ENCODE measurements at regions not wholly inside any gene's neighbourhood (a gene's known extent, or its start where the extent isn't known, plus 50 kb on each side); places are given as distances from the start of the nearest gene placed in this dataset.

DNA sequence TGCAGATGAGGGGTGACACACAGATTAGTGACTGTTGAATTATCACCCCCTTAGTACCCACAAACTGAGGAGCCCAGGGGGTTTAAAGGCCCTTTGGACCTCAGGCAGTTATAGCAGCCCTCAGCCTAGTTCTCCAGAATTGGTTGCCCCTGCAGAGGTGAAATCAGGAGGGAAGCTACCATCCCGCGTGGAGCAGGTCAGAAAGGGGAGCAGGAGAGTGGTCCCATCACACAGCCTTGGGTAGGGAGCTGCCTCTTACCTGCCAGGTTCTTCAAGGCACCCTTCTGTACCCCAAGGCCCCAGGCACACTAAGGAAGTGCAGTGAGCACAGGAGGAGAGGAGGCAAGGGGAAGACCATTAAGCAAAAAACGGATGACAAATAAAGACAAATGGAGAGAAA lies 121.2 kb upstream of the TNR start:
- no peak for DNase-seq

DNA sequence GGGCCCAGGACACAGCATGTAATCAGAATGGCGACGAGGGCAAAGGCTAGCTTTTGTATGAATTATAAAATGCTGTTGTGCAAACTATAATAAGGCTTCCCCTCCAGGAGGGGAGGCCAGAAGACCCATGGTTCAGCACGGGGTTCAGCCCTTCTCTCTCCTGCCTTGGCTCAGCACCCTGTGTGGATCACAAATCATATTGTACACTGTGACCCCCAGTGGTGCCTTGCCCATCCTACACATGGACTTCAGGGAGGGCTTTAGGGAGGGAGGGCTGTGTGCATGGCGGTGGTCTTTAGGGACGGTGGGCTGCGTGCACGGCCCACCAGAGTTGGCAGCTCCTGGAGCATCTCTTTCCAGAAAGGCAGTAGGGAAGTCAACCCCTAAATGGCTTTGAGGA lies 120.8 kb upstream of the TNR start:
- no peak for DNase-seq

GRCh38 chr1:175863299-175864050 lies 120.1 kb upstream of the TNR start:
- DNase-seq: no peak

DNA sequence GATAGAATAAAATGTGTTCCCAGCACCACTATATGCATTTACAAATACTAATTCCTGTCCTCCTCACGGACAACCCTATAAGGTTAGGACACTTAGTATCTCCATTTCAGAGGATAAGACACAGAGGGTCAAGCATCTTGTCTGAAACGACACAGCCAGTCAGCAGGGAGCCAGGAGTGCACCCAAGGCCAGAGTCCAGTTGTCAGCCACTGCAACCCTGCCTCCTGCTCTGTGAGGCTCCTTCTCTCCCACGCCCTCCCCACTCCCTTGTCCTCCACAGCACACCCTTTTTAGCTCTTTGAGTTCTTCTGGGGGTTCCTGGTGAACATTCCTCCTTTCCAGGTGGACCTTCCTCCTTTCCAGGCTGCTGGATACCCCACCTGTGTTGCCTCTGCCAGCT lies 119.0 kb upstream of the TNR start:
- DNase-seq: no peak

DNA sequence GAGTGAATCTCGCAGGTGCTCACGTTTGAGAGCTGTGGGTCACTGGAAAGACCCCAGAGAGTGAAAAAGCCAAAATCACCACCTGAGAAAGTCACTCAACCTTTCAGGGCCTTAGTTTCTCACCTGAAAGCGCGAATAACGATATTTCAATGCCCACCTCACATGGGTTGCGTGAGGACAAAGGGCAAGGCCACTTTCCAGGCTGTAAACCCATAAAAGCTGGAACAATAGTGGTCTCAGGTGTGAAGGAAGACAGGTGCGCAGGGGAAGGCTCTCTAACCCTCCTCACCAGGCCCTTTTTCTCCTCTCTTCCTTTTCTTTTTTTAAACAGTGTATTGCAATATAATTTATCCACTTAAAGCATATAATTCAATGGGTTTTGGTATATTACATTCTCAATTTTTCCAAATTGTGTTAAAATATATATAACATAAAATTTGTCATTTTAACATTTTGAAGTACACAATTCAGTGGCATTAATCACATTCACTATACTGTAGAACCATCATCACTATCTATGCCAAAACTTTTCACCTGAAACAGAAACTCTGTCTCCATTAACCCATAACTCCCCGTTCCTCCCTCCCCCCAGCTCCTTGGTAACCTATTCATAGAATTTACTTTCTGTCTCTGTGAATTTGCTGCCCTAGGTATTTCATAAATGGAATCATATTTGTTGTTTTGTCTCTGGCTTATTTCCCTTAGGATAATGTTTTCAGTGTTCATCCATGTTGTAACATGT lies 118.4 kb upstream of the TNR start:
- DNase-seq: no peak

- DNase-seq: no peak
These were observed 114.4 kb upstream of the TNR start for GRCh38 chr1:175857756-175858155.

DNA sequence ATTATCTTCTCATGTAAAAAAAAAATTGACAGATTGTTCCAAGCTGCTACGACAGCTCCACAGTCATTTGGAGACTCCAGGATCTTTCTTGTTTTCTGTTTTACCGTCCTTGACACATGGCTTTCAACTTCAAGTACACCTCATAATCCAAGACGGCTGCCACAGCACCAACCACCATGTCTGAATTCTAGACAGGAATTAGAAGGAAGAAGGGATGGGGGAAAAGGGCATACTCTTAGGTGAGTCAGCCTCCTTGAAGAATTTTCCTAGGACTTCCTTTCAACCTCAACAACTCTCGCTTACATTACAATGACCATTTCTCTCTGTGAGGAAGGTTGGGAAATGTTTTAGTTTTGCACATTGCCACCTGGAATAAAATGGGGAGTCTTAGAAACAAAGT lies 110.3 kb upstream of the TNR start:
- no peak for DNase-seq

- DNase-seq: no peak
These were observed 108.4 kb upstream of the TNR start for GRCh38 chr1:175851749-175852148.

DNA sequence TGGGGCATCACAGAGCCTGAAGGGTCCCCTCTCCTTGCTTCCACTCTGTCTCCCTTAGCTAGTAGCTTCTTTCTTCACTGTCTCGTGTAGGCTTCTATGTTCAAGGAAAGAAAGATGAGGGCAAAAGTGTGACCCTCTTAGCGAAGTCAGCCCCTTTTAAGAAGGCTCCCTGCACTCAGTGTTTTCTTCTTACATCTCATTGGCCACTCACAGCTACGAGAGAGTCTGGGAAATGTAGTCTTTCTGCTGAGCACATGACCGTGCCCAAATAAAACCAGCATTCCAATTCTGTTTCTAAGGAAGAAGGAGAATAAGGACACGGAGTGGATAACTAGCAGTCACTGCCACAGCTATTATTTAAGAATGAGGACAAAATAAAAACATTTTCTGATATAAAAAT lies 104.9 kb upstream of the TNR start:
- no peak for DNase-seq

- DNase-seq: no peak
These were observed 102.6 kb upstream of the TNR start for GRCh38 chr1:175845985-175846384.

- no peak for DNase-seq
These were observed 101.9 kb upstream of the TNR start for GRCh38 chr1:175845338-175845737.

DNA sequence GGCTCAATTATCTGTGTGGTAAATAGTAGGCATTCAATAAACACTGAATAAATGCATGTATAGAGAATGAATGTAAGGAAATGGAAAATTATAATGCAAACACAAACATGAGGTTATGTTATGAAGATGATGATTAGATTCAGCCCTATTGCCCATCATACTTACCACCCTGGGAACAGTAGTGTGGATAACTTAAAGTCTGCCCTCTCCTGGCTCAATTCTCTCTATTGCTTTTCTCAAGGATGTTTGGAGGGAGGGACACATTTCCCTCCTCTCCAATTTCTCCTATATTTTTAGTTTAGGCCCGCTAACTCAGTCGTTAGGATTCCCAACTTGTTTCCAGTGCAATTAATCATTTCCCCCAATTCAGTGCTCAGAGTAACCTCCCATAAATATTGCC lies 101.5 kb upstream of the TNR start:
- no peak for DNase-seq

DNA sequence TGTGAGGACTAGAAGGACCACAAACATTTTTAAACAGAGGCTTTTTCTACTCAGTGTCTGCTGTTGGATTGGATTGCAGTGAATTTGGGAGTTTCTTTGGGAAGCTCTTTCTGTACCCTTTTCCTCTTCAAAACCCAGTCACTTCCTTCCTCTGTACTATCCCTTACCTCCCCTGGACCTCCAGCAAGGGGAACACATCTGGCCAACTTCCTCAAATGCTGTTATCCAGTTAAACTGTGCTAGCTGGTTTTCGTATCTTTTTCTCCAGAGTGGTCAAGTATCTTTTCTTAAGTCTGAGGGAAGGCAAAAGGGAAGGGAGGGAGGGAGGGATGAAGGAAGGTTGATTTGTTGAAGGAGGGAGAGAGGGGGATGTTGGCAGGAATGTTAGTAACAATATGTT lies 99.2 kb upstream of the TNR start:
- DNase-seq: no peak

GRCh38 chr1:175841738-175842187 lies 98.4 kb upstream of the TNR start:
- DNase-seq: peak; percentile 77

DNA sequence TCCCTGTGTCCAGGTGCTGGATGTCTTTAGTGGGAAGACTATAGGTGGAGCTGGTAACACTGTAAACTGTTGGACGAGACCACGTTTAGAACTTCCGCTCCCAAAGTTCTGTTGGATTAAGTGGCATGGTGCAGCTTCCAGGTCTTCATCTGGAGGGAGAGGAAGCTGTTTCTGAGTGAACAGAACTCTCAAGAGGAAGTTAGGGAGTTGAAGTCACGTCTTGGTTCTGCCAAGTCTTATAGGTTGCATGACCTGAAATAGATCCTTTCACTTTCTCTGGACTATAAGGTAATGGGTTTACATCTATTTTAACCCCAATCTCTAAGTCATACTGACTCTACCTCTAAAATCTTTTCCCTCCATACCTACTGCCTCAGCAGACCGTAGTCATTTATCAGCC lies 97.4 kb upstream of the TNR start:
- DNase-seq: no peak

DNA sequence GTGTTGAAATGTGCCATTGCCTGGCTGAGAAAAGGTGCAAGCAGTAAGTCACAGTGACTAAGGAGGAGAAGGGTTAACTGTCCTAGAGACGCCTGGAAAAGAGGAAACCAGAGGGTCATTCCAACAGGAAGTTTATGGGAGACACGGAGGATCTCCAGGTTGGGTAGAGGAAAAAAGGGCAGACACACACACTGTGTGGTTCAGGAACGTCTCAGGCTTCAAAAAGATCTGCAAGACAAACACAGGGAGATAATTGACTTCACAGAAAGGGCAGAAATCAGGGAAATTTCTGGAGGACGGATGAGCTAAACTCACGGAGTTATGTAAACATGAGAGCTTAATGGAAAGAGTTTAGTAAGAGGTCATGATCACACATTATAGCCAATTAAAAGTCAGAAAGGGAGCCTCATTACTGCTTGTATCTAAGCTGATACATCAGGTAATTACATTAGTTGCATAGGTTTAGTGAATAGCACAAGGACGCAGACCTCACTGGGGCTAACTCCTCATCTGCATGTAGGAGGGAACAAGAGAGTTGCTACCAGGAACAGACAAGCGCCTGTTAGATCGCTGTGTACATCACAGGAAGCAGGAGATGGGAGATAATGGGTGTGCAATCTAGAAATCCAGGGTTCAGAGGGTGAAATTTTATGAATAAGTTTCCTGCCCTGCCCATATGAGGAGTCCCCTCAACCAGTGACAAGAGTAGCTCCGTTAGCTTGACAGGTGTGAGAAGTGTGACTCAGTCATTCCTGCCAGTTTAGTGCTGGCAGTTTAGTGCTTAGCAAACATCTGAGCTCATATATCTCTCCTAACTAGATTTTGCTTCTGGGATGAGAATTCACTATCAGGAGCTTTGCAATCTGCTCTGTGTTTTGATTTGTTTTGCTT lies 96.6 kb upstream of the TNR start:
- peak; percentile 93 for DNase-seq

DNA sequence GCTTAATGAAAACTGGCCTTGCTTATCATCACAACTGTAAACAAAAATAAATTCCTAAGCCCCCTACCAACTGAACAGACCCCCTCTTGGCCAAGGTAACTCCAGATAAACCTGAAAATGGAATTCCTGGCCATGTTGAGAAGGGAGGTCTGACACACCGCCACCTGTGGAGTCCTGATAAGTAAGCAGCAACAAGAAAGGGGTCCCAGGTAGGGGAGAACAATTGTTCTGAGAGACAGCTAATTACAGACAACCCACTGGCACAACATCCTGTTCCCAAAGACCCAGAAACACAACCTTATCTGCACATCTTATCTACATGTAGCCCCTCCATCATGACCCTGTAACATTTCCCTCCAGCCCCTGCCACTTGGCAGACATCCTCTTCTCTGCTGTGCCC lies 91.2 kb upstream of the TNR start:
- no peak for DNase-seq

DNA sequence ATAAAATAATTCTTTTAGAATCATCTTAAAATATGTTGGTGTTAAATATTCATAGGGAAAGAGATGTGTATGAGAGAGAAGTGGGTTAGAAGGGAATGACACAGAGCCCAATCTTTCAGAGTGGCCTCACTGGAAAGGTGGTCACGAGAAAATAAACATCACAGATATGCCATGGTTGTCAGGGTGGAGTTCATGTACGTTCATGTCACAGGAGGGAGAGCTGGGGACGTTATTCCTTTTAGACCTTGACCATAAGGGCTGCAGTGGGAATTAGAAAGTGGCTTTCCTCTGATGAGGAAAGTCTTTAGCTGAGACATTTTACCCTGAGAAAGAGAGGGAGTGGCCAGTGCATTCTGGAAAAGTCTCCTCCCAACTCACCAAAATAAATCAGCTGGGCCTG lies 90.6 kb upstream of the TNR start:
- no peak for DNase-seq

- no peak for DNase-seq
These were observed 90.1 kb upstream of the TNR start for GRCh38 chr1:175833502-175833901.

GRCh38 chr1:175830500-175830899 lies 87.1 kb upstream of the TNR start:
- no peak for DNase-seq

DNA sequence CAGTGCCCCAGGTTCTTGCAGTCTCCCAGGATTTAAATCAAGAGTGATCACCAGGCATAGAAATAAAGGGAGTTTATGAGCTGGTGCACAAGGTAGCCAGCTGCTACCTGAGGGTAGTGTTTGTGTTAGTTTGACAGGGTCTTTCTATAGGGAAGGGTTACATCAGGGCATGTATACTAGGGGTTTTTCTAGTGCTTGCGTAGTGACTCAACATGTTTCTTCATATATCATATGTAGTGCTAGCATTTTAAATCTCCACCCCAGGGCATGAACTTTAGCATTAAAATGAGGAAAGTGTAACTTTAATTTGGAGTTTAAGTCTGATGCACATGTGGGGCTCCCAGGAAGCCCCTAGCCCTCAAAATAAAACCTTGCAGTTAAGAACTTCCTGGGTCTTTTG lies 86.5 kb upstream of the TNR start:
- peak; percentile 30 for DNase-seq

DNA sequence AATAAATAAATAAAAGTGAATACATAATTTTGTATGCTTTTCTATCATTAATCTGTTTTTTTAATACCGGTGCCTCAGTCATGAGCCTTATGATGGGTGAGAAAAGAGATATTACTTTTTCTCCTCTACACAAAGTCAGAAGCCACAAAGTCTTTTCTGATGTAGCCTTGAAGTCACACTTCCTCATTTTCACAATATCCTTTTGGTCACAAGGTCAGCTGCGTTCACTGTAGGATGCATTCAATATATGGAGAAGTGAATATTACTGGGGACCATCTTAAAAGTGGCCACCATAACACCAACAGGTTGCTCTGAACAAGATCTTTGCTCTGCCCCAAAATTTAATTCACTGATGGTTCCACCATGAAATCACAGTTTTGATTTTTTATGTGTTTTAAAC lies 83.3 kb upstream of the TNR start:
- DNase-seq: no peak

GRCh38 chr1:175824079-175824478 lies 80.7 kb upstream of the TNR start:
- DNase-seq: peak; percentile 34

GRCh38 chr1:175823406-175823805 lies 80.0 kb upstream of the TNR start:
- DNase-seq: no peak
